Chondrocyte (in vitro differentiated cells): ENCODE measurements at regions not wholly inside any gene's neighbourhood (a gene's known extent, or its start where the extent isn't known, plus 50 kb on each side); places are given as distances from the start of the nearest gene placed in this dataset.

Experiments
- DNase-seq: peaks from one replicate; pipeline ENCODE4 v3.0.0; 2021; ENCODE audit warnings: mixed read lengths, low spot score
- H3K27ac Mint-ChIP-seq: one replicate; pipeline ENCODE4 v1.8.0; 2021; ENCODE audit warnings: mild to moderate bottlenecking, moderate library complexity, mixed read lengths; ENCODE audit not compliant: unreplicated experiment
- H3K27me3 Mint-ChIP-seq: 2 replicates; pipeline ENCODE4 v1.8.0; 2021; ENCODE audit warnings: low read depth, mixed read lengths
- H3K36me3 Mint-ChIP-seq: 2 replicates; pipeline ENCODE4 v1.8.0; 2021; ENCODE audit warnings: low read depth, mixed read lengths
- H3K4me1 Mint-ChIP-seq: 2 replicates; pipeline ENCODE4 v1.8.0; 2021; ENCODE audit warnings: low read depth, mild to moderate bottlenecking, mixed read lengths
- H3K4me3 Mint-ChIP-seq: one replicate; pipeline ENCODE4 v1.8.0; 2021; ENCODE audit warnings: mild to moderate bottlenecking, moderate library complexity, mixed read lengths; ENCODE audit not compliant: unreplicated experiment
- H3K9me3 Mint-ChIP-seq: 2 replicates; pipeline ENCODE4 v1.8.0; 2021; ENCODE audit warnings: low read depth, mixed read lengths
- CTCF ChIP-seq: fragments of 200-600 bp; sonication (generic); IDR thresholded peaks from 2 replicates; pipeline ENCODE4 v1.5.0; 2021; ENCODE audit warnings: antibody characterized with exemption, mild to moderate bottlenecking, moderate library complexity

GRCh38 chr4:126227428-126227827 lies 912.7 kb downstream of the FAT4 start:
- no peak overlapping the region for H3K4me3 Mint-ChIP-seq
- DNase-seq, result no peak
- no peak for TF ChIP-seq CTCF
- no peaks in the 10 kb centered on the region for H3K36me3 Mint-ChIP-seq
- H3K4me1 Mint-ChIP-seq, result peaks cover 5% of the 10 kb centered on the region
- no peak overlapping the region for H3K27ac Mint-ChIP-seq
- H3K27me3 Mint-ChIP-seq, result no peaks in the 10 kb centered on the region
- H3K9me3 Mint-ChIP-seq, result no peaks in the 10 kb centered on the region

- H3K9me3 Mint-ChIP-seq, result peaks cover 18% of the 10 kb centered on the region
- peaks cover 1% of the 10 kb centered on the region for H3K36me3 Mint-ChIP-seq
- TF ChIP-seq CTCF, result no peak
- H3K27me3 Mint-ChIP-seq, result no peaks in the 10 kb centered on the region
- no peak overlapping the region for H3K4me3 Mint-ChIP-seq
- H3K27ac Mint-ChIP-seq, result no peak overlapping the region
- DNase-seq, result no peak
- peaks cover 5% of the 10 kb centered on the region for H3K4me1 Mint-ChIP-seq
Observed at GRCh38 chr4:126230269-126230668, 915.5 kb downstream of the FAT4 start.

- H3K36me3 Mint-ChIP-seq, result peaks cover 6% of the 10 kb centered on the region
- H3K27me3 Mint-ChIP-seq, result no peaks in the 10 kb centered on the region
- H3K9me3 Mint-ChIP-seq, result peaks cover 28% of the 10 kb centered on the region
- no peak for TF ChIP-seq CTCF
- DNase-seq, result no peak
- peaks cover 5% of the 10 kb centered on the region for H3K4me1 Mint-ChIP-seq
- no peak overlapping the region for H3K4me3 Mint-ChIP-seq
- no peak overlapping the region for H3K27ac Mint-ChIP-seq
Observed at GRCh38 chr4:126233483-126233882, 918.7 kb downstream of the FAT4 start.

GRCh38 chr4:126238013-126238412 lies 923.3 kb downstream of the FAT4 start:
- H3K27ac Mint-ChIP-seq, result no peak overlapping the region
- H3K4me3 Mint-ChIP-seq, result no peak overlapping the region
- peaks cover 30% of the 10 kb centered on the region for H3K9me3 Mint-ChIP-seq
- no peaks in the 10 kb centered on the region for H3K27me3 Mint-ChIP-seq
- H3K36me3 Mint-ChIP-seq, result peaks cover 6% of the 10 kb centered on the region
- peaks cover 2% of the 10 kb centered on the region for H3K4me1 Mint-ChIP-seq
- no peak for TF ChIP-seq CTCF
- no peak for DNase-seq

- Mint-ChIP-seq H3K4me3 (no peak overlapping the region), H3K27ac (no peak overlapping the region), H3K4me1 (peaks cover 3% of the 10 kb centered on the region), H3K27me3 (no peaks in the 10 kb centered on the region), H3K36me3 (peaks cover 2% of the 10 kb centered on the region), H3K9me3 (peaks cover 21% of the 10 kb centered on the region)
- no peak for DNase-seq
- no peak for TF ChIP-seq CTCF
Observed at GRCh38 chr4:126241634-126242033, 926.9 kb downstream of the FAT4 start.
